ENCODE measurements at regions not wholly inside any gene's neighbourhood (a gene's known extent, or its start where the extent isn't known, plus 50 kb on each side); places are given as distances from the start of the nearest gene placed in this dataset.
A peak's percentile ranks its signal among the peaks of the same experiment; 100 is the strongest.

DNA sequence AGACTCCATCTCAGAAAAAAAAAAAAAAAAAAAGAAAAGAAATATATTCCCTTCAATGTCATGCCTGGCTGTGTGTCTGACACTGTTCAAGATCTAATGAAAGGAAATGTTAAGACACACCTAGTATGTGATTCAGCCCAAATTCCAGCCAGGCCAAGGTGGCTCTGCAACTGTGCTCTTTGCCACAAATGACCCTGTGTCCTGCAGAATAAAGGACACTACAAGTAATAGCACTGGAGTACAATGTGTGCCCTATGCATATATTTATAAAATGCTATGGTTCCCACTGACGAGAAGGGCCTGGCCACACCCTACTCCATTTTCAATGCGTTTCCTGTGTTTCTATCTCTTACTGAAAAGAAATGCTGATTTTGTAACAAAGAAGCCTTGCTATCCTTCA, 98.0 kb upstream of the SORBS2 start:
- Histone ChIP-seq H3K18ac (ENCODE audit: extremely low read depth, low read length) (no peak overlapping the region), H3K27me3 (replicated peaks in 1 of 4; ENCODE audit: control insufficient read depth in 3 of 4, extremely low read depth in 1 of 4, insufficient read depth in 3 of 4, low read length in 3 of 4) (no peaks in the 10 kb centered on the region), H4K8ac (ENCODE audit: extremely low read depth, insufficient read depth, low read length) (no peak overlapping the region), H3K23me2 (ENCODE audit: low read depth, low read length) (no peaks in the 10 kb centered on the region), H4K20me1 (replicated peaks in 1 of 2; ENCODE audit: control insufficient read depth in 1 of 2, insufficient read depth in 2 of 2, low read length in 2 of 2) (no peaks in the 10 kb centered on the region), H3K9ac (replicated peaks in 1 of 4; ENCODE audit: extremely low read depth in 1 of 4, low read depth in 3 of 4, low read length in 3 of 4) (no peak overlapping the region), H3K56ac (replicated peaks; ENCODE audit: insufficient read length, low read depth, low read length) (no peak overlapping the region), H3K4me3 (ENCODE audit: extremely low read depth in 1 of 4, insufficient read depth in 2 of 4, low read depth in 3 of 4, low read length in 4 of 4) (no peak overlapping the region), H3K4me1 (replicated peaks in 1 of 4; ENCODE audit: control insufficient read depth in 3 of 4, insufficient read depth in 4 of 4, low read length in 3 of 4) (no peaks in the 10 kb centered on the region; a peak in 2 of 7 replicates), H3K4me2 (ENCODE audit: insufficient read depth in 1 of 2, low read depth in 2 of 2, low read length in 2 of 2) (no peak overlapping the region; a peak in 1 of 4 replicates), H3K14ac (ENCODE audit: insufficient read length) (no peak overlapping the region), H3K27ac (ENCODE audit: low read depth, low read length) (no peak overlapping the region), H2BK20ac (ENCODE audit: low read length) (no peak overlapping the region), H4K91ac (replicated peaks; ENCODE audit: insufficient read length, low read length) (no peak overlapping the region), H2AK5ac (ENCODE audit: low read depth, low read length) (no peak overlapping the region), H3K9me3 (ENCODE audit: insufficient read depth in 2 of 2, low read depth in 1 of 2, low read length in 1 of 2) (no peaks in the 10 kb centered on the region), H2BK120ac (replicated peaks; ENCODE audit: low read depth, low read length) (no peak overlapping the region), H2AFZ (ENCODE audit: low read length) (peak overlapping the region; percentile 31; the same call in 1 of the 2 replicates), H3K23ac (ENCODE audit: insufficient read length) (no peak overlapping the region), H3K36me3 (ENCODE audit: control insufficient read depth in 2 of 4, insufficient read depth in 4 of 4, low read length in 3 of 4) (no peaks in the 10 kb centered on the region), H4K5ac (ENCODE audit: insufficient read length, low read depth, low read length) (no peak overlapping the region), H2BK12ac (ENCODE audit: low read depth, low read length) (no peak overlapping the region), H3K79me1 (ENCODE audit: low read depth, low read length) (no peaks in the 10 kb centered on the region), H3K79me2 (ENCODE audit: control insufficient read depth in 1 of 2, insufficient read depth in 2 of 2, low read length in 2 of 2) (no peaks in the 10 kb centered on the region), H2BK15ac (ENCODE audit: low read length) (no peak overlapping the region), H3K4ac (replicated peaks; ENCODE audit: insufficient read length, low read depth, low read length) (no peak overlapping the region), H2BK5ac (ENCODE audit: low read depth, low read length) (no peak overlapping the region)
- no peak for TF ChIP-seq TCF12 (IDR thresholded peaks at IDR 0.05; ENCODE audit: low read depth, low read length)
- TF ChIP-seq RAD21 (IDR thresholded peaks at IDR 0.05 in 1 of 2, conservative IDR thresholded peaks at IDR 0.05 in 1 of 2; ENCODE audit: low read depth in 2 of 2, low read length in 2 of 2): no peak
- TF ChIP-seq TAF7 (optimal IDR thresholded peaks at IDR 0.05; ENCODE audit: borderline replicate concordance, low read depth, low read length): no peak
- TF ChIP-seq NANOG (IDR thresholded peaks at IDR 0.05; ENCODE audit: insufficient read depth, low read depth, low read length, poor library complexity, severe bottlenecking): no peak
- no peak for TF ChIP-seq RNF2 (IDR thresholded peaks at IDR 0.05; ENCODE audit: borderline replicate concordance, low read depth, low read length, missing control alignments, poor library complexity, severe bottlenecking)
- no peak for TF ChIP-seq TBP (IDR thresholded peaks at IDR 0.05; ENCODE audit: low read depth, low read length)
- no peak for TF ChIP-seq SP4 (IDR thresholded peaks at IDR 0.05; ENCODE audit: low read length)
- TF ChIP-seq CTBP2 (IDR thresholded peaks at IDR 0.05; ENCODE audit: borderline replicate concordance, insufficient read depth, insufficient read length, low read length): no peak
- TF ChIP-seq CEBPB (IDR thresholded peaks at IDR 0.05; ENCODE audit: low read depth, low read length): no peak
- TF ChIP-seq, protein P1, sequence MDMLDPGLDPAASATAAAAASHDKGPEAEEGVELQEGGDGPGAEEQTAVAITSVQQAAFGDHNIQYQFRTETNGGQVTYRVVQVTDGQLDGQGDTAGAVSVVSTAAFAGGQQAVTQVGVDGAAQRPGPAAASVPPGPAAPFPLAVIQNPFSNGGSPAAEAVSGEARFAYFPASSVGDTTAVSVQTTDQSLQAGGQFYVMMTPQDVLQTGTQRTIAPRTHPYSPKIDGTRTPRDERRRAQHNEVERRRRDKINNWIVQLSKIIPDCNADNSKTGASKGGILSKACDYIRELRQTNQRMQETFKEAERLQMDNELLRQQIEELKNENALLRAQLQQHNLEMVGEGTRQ (IDR thresholded peaks at IDR 0.05; ENCODE audit: low read length): no peak
- TF ChIP-seq SAP30 (IDR thresholded peaks at IDR 0.05; ENCODE audit: insufficient read depth, insufficient replicate concordance, low read length): no peak
- FAIRE-seq (no peak), DNase-seq (ENCODE audit: low read depth in 1 of 2, low spot score in 2 of 2) (no peak)
- ChIA-PET POLR2A (ENCODE audit: partially characterized antibody) (interaction anchor here (0.6 kb wide), 1 partner anchor 754 kb away, joined by 4 read pairs; no protein-coding TSS in a partner anchor), CTCF (ENCODE audit: partially characterized antibody) (no interaction called here)
- WGBS, 2 experiments (ENCODE audit: extremely low coverage in 1 of 2, insufficient coverage in 1 of 2, insufficient read length in 1 of 2, insufficient replicate concordance in 2 of 2, low coverage in 1 of 2, low lambda C conversion rate in 2 of 2, missing lambda C conversion rate in 1 of 2): 83% methylated on average over 2 of the region's 2 CpGs; no CpG with 5 or more reads in 1 of the 2 experiments

Measured in H1 (cell line).